ENCODE measurements at regions not wholly inside any gene's neighbourhood (a gene's known extent, or its start where the extent isn't known, plus 50 kb on each side); places are given as distances from the start of the nearest gene placed in this dataset.

- intact Hi-C loops (cut with DNase I), result no loop called here
- TF ChIP-seq POLR2AphosphoS5 (IDR thresholded peaks at IDR 0.05; ENCODE audit: insufficient read depth in 1 of 2, low read depth in 1 of 2) (no peak), POLR2A (IDR thresholded peaks at IDR 0.05) (no peak), CTCF (IDR thresholded peaks at IDR 0.05) (no peak)
- peak overlapping the region; percentile 41 for H3K27ac ChIP-seq
Observed at GRCh38 chr7:46567858-46568257, 646.8 kb upstream of the IGFBP3 start.

GRCh38 chr7:46566097-46566774 is 645.2 kb upstream of the IGFBP3 start:
- no peak for TF ChIP-seq CTCF (IDR thresholded peaks at IDR 0.05)
- no peak for TF ChIP-seq POLR2AphosphoS5 (IDR thresholded peaks at IDR 0.05; ENCODE audit: insufficient read depth in 1 of 2, low read depth in 1 of 2)
- no peak for TF ChIP-seq POLR2A (IDR thresholded peaks at IDR 0.05)
- no peaks in the 10 kb centered on the region for H3K9me3 ChIP-seq
- no peaks in the 10 kb centered on the region for H3K36me3 ChIP-seq
- peak overlapping the region; percentile 18 for H3K27ac ChIP-seq
- intact Hi-C loops (cut with DNase I), result no loop called here
- H3K27me3 ChIP-seq, result no peaks in the 10 kb centered on the region
- no peak overlapping the region for H3K4me3 ChIP-seq
- DNase-seq (ENCODE audit: extremely low spot score in 2 of 2), result no peak
- peaks cover 26% of the 10 kb centered on the region for H3K4me1 ChIP-seq

More at GRCh38 chr7:46567858-46568257, 646.8 kb upstream of the IGFBP3 start:
- Histone ChIP-seq H3K27me3 (no peaks in the 10 kb centered on the region), H3K9me3 (no peaks in the 10 kb centered on the region), H3K4me3 (no peak overlapping the region), H3K4me1 (peaks cover 26% of the 10 kb centered on the region), H3K36me3 (no peaks in the 10 kb centered on the region)
- no peak for DNase-seq (ENCODE audit: extremely low spot score in 2 of 2)

DNA sequence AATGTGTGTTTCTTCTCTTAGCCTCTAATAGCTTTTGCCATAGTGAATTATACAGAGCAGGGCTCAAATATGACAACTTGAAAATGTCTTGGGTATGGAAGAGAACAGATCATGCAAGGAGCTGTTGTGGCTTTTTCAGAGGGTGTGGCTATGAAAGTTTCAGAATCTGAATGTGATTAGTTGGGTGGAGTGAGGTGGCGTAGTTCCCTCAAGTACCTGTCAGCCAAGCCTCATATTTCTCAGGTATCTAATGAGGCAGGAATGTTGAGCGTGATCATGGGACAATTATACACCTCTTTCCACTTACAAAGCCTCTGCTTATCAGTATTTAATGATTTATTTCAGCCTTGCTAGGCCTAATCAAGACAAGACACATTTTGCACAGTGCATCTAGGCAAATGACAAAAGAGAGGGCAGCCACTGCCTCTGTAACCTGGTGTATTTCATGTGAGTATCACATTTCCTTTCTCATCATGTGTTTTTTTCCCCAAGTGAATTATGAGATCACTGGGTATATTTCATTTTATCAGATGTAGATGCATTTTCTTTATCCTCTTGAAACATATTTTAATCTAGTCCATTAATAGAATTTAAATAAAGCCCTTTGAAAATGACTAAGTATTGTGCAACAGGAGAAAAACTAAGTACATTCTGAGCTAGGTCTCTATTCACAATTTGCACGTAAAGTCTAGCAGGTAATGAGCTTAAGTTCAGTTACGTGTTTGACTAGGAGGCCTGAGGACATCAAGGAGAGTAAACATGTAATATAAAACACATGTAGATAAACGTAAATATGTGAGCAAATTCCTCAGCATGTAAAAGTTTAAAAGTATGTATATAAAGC is 644.4 kb upstream of the IGFBP3 start:
- Histone ChIP-seq H3K36me3 (no peaks in the 10 kb centered on the region), H3K4me3 (no peak overlapping the region), H3K9me3 (no peaks in the 10 kb centered on the region), H3K27ac (peak overlapping the region; percentile 18), H3K27me3 (no peaks in the 10 kb centered on the region), H3K4me1 (peaks cover 26% of the 10 kb centered on the region)
- DNase-seq (ENCODE audit: extremely low spot score in 2 of 2), result no peak
- peak in 1 of 2 donors; percentile 20 for TF ChIP-seq POLR2AphosphoS5 (IDR thresholded peaks at IDR 0.05; ENCODE audit: insufficient read depth in 1 of 2, low read depth in 1 of 2)
- TF ChIP-seq CTCF (IDR thresholded peaks at IDR 0.05), result no peak
- intact Hi-C loops (cut with DNase I), result no loop called here

GRCh38 chr7:46559194-46559832 is 638.2 kb upstream of the IGFBP3 start:
- Histone ChIP-seq H3K27me3 (no peaks in the 10 kb centered on the region), H3K4me3 (no peak overlapping the region), H3K4me1 (peaks cover 29% of the 10 kb centered on the region), H3K9me3 (no peaks in the 10 kb centered on the region), H3K27ac (peak overlapping the region; percentile 73), H3K36me3 (no peaks in the 10 kb centered on the region)
- TF ChIP-seq CTCF (IDR thresholded peaks at IDR 0.05) (no peak), POLR2A (IDR thresholded peaks at IDR 0.05) (no peak), POLR2AphosphoS5 (IDR thresholded peaks at IDR 0.05; ENCODE audit: insufficient read depth in 1 of 2, low read depth in 1 of 2) (no peak)
- no peak for DNase-seq (ENCODE audit: extremely low spot score in 2 of 2)
- intact Hi-C loops (cut with DNase I), result no loop called here
